OCI-LY3 (cell line): ENCODE measurements at regions not wholly inside any gene's neighbourhood (a gene's known extent, or its start where the extent isn't known, plus 50 kb on each side); places are given as distances from the start of the nearest gene placed in this dataset.
"Not testable (repeated sequence)": the region's sequence is repeated elsewhere in the genome, so short reads cannot be mapped to it uniquely, and the experiment has no call there.

Experiments
- H2AFZ ChIP-seq: fragments of 200-600, 300-600 bp; shearing (Covaris generic); 2 replicates; pipeline ENCODE4 v1.6.0; 2014; ENCODE audit warnings: antibody characterized with exemption, low read depth, low read length
- H3K27ac ChIP-seq: fragments of 200-600, 300-600 bp; sonication (generic); 2 replicates; pipeline ENCODE4 v1.5.1; 2014; ENCODE audit warnings: mild to moderate bottlenecking, low read length, moderate library complexity, mixed read lengths
- H3K27me3 ChIP-seq: fragments of 200-600, 300-600 bp; sonication (generic); 2 replicates; pipeline ENCODE4 v1.6.1; 2014; ENCODE audit warnings: low read depth, low read length, mixed read lengths
- H3K36me3 ChIP-seq: fragments of 200-600, 300-600 bp; sonication (generic); replicated peaks from 2 replicates; pipeline ENCODE3; 2014; ENCODE audit warnings: low read depth, low read length, mixed read lengths
- H3K4me1 ChIP-seq: fragments of 300-600, 200-600 bp; sonication (generic); 2 replicates; pipeline ENCODE4 v1.6.1; 2014; ENCODE audit warnings: low read length, mixed read lengths
- H3K4me2 ChIP-seq: fragments of 200-600, 300-600 bp; sonication (generic); 2 replicates; pipeline ENCODE4 v1.6.1; 2014; ENCODE audit warnings: low read length, mixed read lengths
- H3K4me3 ChIP-seq: fragments of 300-600, 200-600 bp; sonication (generic); 2 replicates; pipeline ENCODE4 v1.5.1; 2014; ENCODE audit warnings: antibody characterized with exemption, mild to moderate bottlenecking, low read length, moderate library complexity
- H3K79me2 ChIP-seq: fragments of 300-600, 200-600 bp; shearing (Covaris generic); 2 replicates; pipeline ENCODE4 v1.6.1; 2014; ENCODE audit warnings: mild to moderate bottlenecking, low read length, mixed read lengths
- H3K9ac ChIP-seq: fragments of 300-600, 200-600 bp; shearing (Covaris generic); 2 replicates; pipeline ENCODE4 v1.6.0; 2014; ENCODE audit warnings: mild to moderate bottlenecking, low read length, moderate library complexity
- H3K9me3 ChIP-seq: fragments of 200-600, 300-600 bp; shearing (Covaris generic); 2 replicates; pipeline ENCODE4 v1.6.1; 2014; ENCODE audit warnings: low read length, mixed read lengths; ENCODE audit not compliant: insufficient read depth
- H4K20me1 ChIP-seq: fragments of 200-600, 300-600 bp; sonication (generic); 2 replicates; pipeline ENCODE4 v1.6.1; 2016; ENCODE audit warnings: low read length, mixed read lengths; ENCODE audit not compliant: insufficient read depth
- CTCF ChIP-seq: fragments of 200-600, 300-600 bp; sonication (generic); IDR thresholded peaks from 2 replicates; pipeline ENCODE4 v1.5.1; 2014; ENCODE audit warnings: antibody characterized with exemption, low read length, low read depth
- EZH2phosphoT487 ChIP-seq: fragments of 200-600 bp; shearing (Covaris generic); IDR thresholded peaks from 2 replicates; pipeline ENCODE4 v1.6.1; 2018; ENCODE audit warnings: antibody characterized with exemption, mixed run types, low read depth

- Histone ChIP-seq H3K27ac (peak overlapping the region; percentile 91), H3K4me3 (no peak overlapping the region), H3K9me3 (peaks cover 19% of the 10 kb centered on the region), H3K79me2 (no peaks in the 10 kb centered on the region), H3K4me2 (no peak overlapping the region), H3K9ac (peak overlapping the region; percentile 40; the same call in 1 of the 2 replicates), H3K4me1 (peaks cover 48% of the 10 kb centered on the region), H3K36me3 (peaks cover 31% of the 10 kb centered on the region), H3K27me3 (no peaks in the 10 kb centered on the region), H4K20me1 (no peaks in the 10 kb centered on the region), H2AFZ (no peak overlapping the region)
- TF ChIP-seq CTCF (no peak), EZH2phosphoT487 (no peak)
These were observed 88.1 kb upstream of the TMEM170B start for GRCh38 chr6:11449408-11449807.

- Histone ChIP-seq H3K4me2 (peak overlapping the region; percentile 24; the same call in 1 of the 2 replicates), H3K27ac (peak overlapping the region; percentile 91), H4K20me1 (no peaks in the 10 kb centered on the region), H3K79me2 (no peaks in the 10 kb centered on the region), H3K4me3 (no peak overlapping the region), H2AFZ (no peak overlapping the region), H3K9me3 (peaks cover 19% of the 10 kb centered on the region), H3K27me3 (no peaks in the 10 kb centered on the region), H3K9ac (no peak overlapping the region), H3K36me3 (peaks cover 32% of the 10 kb centered on the region), H3K4me1 (peaks cover 50% of the 10 kb centered on the region)
- TF ChIP-seq EZH2phosphoT487 = no peak
These were observed 89.5 kb upstream of the TMEM170B start for GRCh38 chr6:11448038-11448437.

- H3K9me3 ChIP-seq = peaks cover 19% of the 10 kb centered on the region
- no peak overlapping the region for H3K9ac ChIP-seq
- no peaks in the 10 kb centered on the region for H3K79me2 ChIP-seq
- H3K27me3 ChIP-seq = no peaks in the 10 kb centered on the region
- no peak overlapping the region for H2AFZ ChIP-seq
- no peaks in the 10 kb centered on the region for H4K20me1 ChIP-seq
- no peak overlapping the region for H3K4me2 ChIP-seq
- TF ChIP-seq EZH2phosphoT487 (no peak), CTCF (no peak)
- H3K27ac ChIP-seq = peak overlapping the region; percentile 91
- peaks cover 50% of the 10 kb centered on the region for H3K4me1 ChIP-seq
- H3K36me3 ChIP-seq = peaks cover 32% of the 10 kb centered on the region
- no peak overlapping the region for H3K4me3 ChIP-seq
These were observed 90.3 kb upstream of the TMEM170B start for GRCh38 chr6:11447265-11447664.

- Histone ChIP-seq H3K79me2 (no peaks in the 10 kb centered on the region), H3K36me3 (peaks cover 28% of the 10 kb centered on the region), H3K27ac (peak overlapping the region; percentile 45; the same call in 1 of the 2 replicates), H3K4me3 (no peak overlapping the region), H2AFZ (no peak overlapping the region; the same call in 1 of the 2 replicates), H3K4me2 (no peak overlapping the region), H3K9me3 (peaks cover 19% of the 10 kb centered on the region), H3K27me3 (no peaks in the 10 kb centered on the region), H3K4me1 (peaks cover 40% of the 10 kb centered on the region), H4K20me1 (no peaks in the 10 kb centered on the region), H3K9ac (no peak overlapping the region)
- TF ChIP-seq EZH2phosphoT487 (no peak), CTCF (no peak)
These were observed 92.4 kb upstream of the TMEM170B start for GRCh38 chr6:11445146-11445545.

- Histone ChIP-seq H3K36me3 (peaks cover 24% of the 10 kb centered on the region), H3K4me1 (peaks cover 21% of the 10 kb centered on the region), H3K9me3 (peaks cover 19% of the 10 kb centered on the region)
- H4K20me1 ChIP-seq, H3K79me2 ChIP-seq, H3K27me3 ChIP-seq, H3K9ac ChIP-seq, H2AFZ ChIP-seq, H3K4me3 ChIP-seq, H3K4me2 ChIP-seq, H3K27ac ChIP-seq: not testable (repeated sequence)
These were observed 94.4 kb upstream of the TMEM170B start for GRCh38 chr6:11443125-11443524.
